ENCODE measurements at regions not wholly inside any gene's neighbourhood (a gene's known extent, or its start where the extent isn't known, plus 50 kb on each side); places are given as distances from the start of the nearest gene placed in this dataset.
"Not testable (repeated sequence)": the region's sequence is repeated elsewhere in the genome, so short reads cannot be mapped to it uniquely, and the experiment has no call there.

DNA sequence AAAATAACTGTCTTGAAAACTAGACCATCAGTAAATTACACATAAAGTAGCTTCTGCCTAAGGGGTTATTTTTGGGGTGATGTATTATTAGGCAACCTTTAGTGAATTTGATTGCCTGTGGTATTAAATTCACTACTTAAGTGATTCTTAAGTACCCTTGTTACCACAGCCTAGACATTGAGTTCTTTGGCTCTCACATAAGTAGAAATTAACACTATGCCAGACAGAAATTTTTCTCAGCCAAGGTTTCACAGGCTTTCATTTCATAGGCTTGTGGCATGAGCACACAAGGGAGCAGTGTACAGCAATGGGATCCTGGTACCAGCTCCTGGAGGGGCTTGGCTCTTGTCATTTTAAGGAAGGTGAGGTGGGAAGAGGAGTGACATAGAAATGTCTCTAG, 218.5 kb downstream of the AASDHPPT start:
- no peak overlapping the region for H3K27ac ChIP-seq (ENCODE audit: low read depth, low read length)
- H3K4me3 ChIP-seq (ENCODE audit: low read depth, low read length), result no peak overlapping the region
- H3K79me2 ChIP-seq (ENCODE audit: control insufficient read depth, insufficient read depth, low read length, unreplicated experiment), result no peaks in the 10 kb centered on the region
- no peaks in the 10 kb centered on the region for H3K36me3 ChIP-seq (ENCODE audit: insufficient read depth, low read length)
- H3K27me3 ChIP-seq (ENCODE audit: insufficient read depth, low read length), result no peaks in the 10 kb centered on the region
- H3K4me1 ChIP-seq (ENCODE audit: control insufficient read depth, insufficient read depth, low read length, unreplicated experiment), result no peaks in the 10 kb centered on the region
- no peak overlapping the region for H2AFZ ChIP-seq (ENCODE audit: low read length, unreplicated experiment)

DNA sequence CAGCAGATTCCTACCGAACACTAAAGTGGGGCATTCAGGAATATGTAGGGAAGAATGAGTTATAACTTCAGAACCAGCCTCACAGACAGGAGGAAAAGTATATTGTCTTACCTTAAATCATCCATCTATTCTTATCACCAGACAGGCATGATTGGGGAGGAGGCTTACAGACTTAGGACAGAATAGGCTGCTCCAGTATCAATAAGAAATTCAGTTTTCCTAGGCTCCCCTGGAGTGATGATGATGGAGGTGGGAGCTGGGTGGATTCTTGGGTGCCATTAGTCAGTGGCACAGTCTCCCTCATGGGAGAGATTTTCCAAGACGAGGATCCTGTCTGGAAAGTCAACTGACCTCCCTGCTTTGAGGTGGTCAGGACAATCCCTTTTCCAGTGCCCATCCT, 225.0 kb downstream of the AASDHPPT start:
- Histone ChIP-seq H3K4me1 (ENCODE audit: control insufficient read depth, insufficient read depth, low read length, unreplicated experiment) (no peaks in the 10 kb centered on the region), H3K27me3 (ENCODE audit: insufficient read depth, low read length) (no peaks in the 10 kb centered on the region), H3K4me3 (ENCODE audit: low read depth, low read length) (no peak overlapping the region), H3K27ac (ENCODE audit: low read depth, low read length) (no peak overlapping the region), H3K79me2 (ENCODE audit: control insufficient read depth, insufficient read depth, low read length, unreplicated experiment) (no peaks in the 10 kb centered on the region), H3K36me3 (ENCODE audit: insufficient read depth, low read length) (no peaks in the 10 kb centered on the region), H2AFZ (ENCODE audit: low read length, unreplicated experiment) (no peak overlapping the region)

DNA sequence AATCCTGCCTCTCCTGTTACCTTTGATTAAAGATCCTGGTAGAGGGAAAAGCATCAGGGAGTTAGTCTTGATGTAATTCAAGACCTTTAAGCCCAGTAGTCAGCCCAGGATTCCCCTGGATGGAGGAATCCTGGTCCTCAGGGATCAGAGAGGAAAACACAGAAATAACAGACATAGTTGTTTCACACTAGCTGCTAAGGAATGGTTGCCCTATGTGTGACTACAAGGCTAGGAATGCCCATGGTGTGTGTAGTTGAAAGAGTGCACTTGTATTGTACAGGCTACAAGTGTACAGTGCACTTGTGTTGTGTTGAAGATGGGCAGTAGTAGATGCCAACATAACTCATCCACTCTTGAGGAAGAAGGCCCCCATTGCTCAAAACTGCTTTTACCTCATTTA, 226.8 kb downstream of the AASDHPPT start:
- no peaks in the 10 kb centered on the region for H3K79me2 ChIP-seq (ENCODE audit: control insufficient read depth, insufficient read depth, low read length, unreplicated experiment)
- no peak overlapping the region for H2AFZ ChIP-seq (ENCODE audit: low read length, unreplicated experiment)
- H3K4me1 ChIP-seq (ENCODE audit: control insufficient read depth, insufficient read depth, low read length, unreplicated experiment), result no peaks in the 10 kb centered on the region
- H3K4me3 ChIP-seq (ENCODE audit: low read depth, low read length), result no peak overlapping the region
- no peaks in the 10 kb centered on the region for H3K27me3 ChIP-seq (ENCODE audit: insufficient read depth, low read length)
- no peak overlapping the region for H3K27ac ChIP-seq (ENCODE audit: low read depth, low read length)
- H3K36me3 ChIP-seq (ENCODE audit: insufficient read depth, low read length), result no peaks in the 10 kb centered on the region

DNA sequence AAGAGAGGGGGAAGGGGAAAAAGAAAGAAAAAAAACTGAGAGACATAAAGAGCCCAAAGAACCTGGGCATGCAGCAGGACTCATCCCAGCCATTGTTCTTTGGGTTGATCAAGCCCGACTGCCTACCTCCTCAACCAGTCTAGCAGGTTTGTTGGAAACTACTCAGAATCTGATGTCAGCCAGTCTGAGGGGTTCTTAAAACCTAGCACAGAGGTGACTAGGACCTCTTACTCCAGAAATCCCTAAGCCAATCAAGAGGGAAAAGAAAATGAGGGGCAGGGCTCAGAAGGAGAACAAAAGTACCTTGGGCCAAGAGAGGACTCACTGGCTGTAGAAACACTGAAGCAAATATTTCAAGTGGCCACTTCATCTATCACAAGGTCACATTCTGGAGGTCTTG, 228.0 kb downstream of the AASDHPPT start:
- Histone ChIP-seq H3K4me1 (ENCODE audit: control insufficient read depth, insufficient read depth, low read length, unreplicated experiment) (no peaks in the 10 kb centered on the region), H3K4me3 (ENCODE audit: low read depth, low read length) (no peak overlapping the region), H3K79me2 (ENCODE audit: control insufficient read depth, insufficient read depth, low read length, unreplicated experiment) (no peaks in the 10 kb centered on the region), H3K27me3 (ENCODE audit: insufficient read depth, low read length) (no peaks in the 10 kb centered on the region), H2AFZ (ENCODE audit: low read length, unreplicated experiment) (no peak overlapping the region), H3K27ac (ENCODE audit: low read depth, low read length) (no peak overlapping the region), H3K36me3 (ENCODE audit: insufficient read depth, low read length) (no peaks in the 10 kb centered on the region)

DNA sequence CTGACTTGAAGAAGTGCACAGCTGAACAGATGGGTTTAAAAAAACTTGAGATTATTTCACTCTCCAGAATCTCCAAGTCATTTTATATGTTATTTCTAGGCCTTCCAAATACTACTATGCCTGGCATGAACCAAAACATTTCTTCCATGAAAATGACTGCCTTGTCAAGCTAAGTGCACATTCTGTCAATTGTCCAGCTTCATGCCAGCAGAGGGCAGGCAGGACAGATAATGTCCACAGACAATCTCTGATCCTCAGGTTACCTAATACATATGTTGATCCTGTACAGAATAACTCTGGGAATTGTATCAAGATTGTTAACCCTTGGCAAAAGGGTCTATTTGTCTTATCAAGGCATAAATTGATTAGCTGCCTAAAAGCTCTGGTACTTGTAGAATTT, 229.5 kb downstream of the AASDHPPT start:
- Histone ChIP-seq H3K27me3 (ENCODE audit: insufficient read depth, low read length) (no peaks in the 10 kb centered on the region), H3K36me3 (ENCODE audit: insufficient read depth, low read length) (no peaks in the 10 kb centered on the region)

DNA sequence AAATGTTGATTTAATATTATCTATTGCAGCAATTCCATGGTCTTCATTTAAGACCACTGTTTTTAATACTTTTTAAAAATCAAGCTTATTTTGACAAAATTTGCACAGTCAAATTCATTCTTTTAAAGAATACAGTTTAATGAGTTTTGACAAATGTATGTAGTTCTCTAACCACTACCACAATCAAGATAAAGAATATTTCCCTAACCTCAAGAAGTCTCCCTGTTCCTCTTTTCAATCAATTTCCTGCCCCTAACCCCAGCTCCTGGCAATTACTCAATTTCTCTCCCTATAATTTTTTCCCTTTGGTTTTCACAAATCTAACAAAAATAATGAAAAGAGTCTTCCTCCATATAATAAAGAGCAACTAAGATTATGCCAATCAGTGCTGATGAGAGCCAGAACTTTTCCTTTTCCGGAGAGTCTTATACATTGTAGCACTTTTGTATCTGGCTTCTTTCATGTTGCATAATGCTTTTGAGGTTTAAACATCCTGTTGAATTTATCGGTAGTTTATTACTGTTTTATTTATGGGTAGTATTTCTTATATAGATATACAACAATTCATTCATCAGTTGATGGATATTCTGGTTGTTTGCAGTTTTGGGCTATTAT, 231.7 kb downstream of the AASDHPPT start:
- Histone ChIP-seq H3K27ac (ENCODE audit: low read depth, low read length) (no peak overlapping the region), H2AFZ (ENCODE audit: low read length, unreplicated experiment) (no peak overlapping the region), H3K4me3 (ENCODE audit: low read depth, low read length) (no peak overlapping the region), H3K27me3 (ENCODE audit: insufficient read depth, low read length) (no peaks in the 10 kb centered on the region), H3K79me2 (ENCODE audit: control insufficient read depth, insufficient read depth, low read length, unreplicated experiment) (no peaks in the 10 kb centered on the region), H3K4me1 (ENCODE audit: control insufficient read depth, insufficient read depth, low read length, unreplicated experiment) (no peaks in the 10 kb centered on the region), H3K36me3 (ENCODE audit: insufficient read depth, low read length) (no peaks in the 10 kb centered on the region)

More for the DNA sequence above, 229.5 kb downstream of the AASDHPPT start:
- H2AFZ ChIP-seq (ENCODE audit: low read length, unreplicated experiment), result no peak overlapping the region
- H3K4me1 ChIP-seq (ENCODE audit: control insufficient read depth, insufficient read depth, low read length, unreplicated experiment), result no peaks in the 10 kb centered on the region
- no peaks in the 10 kb centered on the region for H3K79me2 ChIP-seq (ENCODE audit: control insufficient read depth, insufficient read depth, low read length, unreplicated experiment)
- no peak overlapping the region for H3K4me3 ChIP-seq (ENCODE audit: low read depth, low read length)
- no peak overlapping the region for H3K27ac ChIP-seq (ENCODE audit: low read depth, low read length)

DNA sequence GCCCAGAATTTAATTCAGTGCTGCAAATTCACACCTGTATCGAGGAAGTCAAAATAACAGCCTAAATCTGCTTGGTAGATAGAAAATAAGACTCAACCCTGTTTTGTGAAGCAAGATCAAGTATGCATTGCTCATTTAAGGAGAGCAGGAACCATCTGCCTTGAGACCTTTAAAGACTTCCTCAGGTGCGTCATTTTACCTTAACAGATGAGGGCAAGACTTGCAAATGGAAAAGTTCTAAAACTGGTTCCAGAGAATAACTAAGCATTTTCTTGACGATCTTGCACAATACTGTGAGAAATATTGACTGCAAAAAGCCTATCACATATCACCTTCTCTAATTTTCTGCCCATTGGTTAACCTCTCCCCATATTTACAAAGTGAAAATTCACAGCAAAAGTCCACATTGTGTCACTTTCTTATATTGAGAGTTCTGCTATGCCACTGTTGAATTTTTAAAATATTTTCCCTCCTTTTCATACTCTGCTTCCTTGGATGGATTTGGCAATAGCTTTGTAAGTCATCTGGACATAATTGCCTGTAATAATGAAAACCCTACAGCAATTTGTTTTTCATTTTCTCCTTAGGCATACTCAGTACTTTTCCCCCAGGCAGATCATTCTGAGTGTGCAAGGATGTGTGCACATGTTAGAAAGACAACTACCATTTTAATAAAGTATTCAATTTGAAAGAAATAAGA, 234.2 kb downstream of the AASDHPPT start:
- Histone ChIP-seq H3K4me3 (ENCODE audit: low read depth, low read length) (no peak overlapping the region), H3K27me3 (ENCODE audit: insufficient read depth, low read length) (no peaks in the 10 kb centered on the region), H3K36me3 (ENCODE audit: insufficient read depth, low read length) (no peaks in the 10 kb centered on the region), H2AFZ (ENCODE audit: low read length, unreplicated experiment) (no peak overlapping the region), H3K27ac (ENCODE audit: low read depth, low read length) (no peak overlapping the region), H3K79me2 (ENCODE audit: control insufficient read depth, insufficient read depth, low read length, unreplicated experiment) (no peaks in the 10 kb centered on the region), H3K4me1 (ENCODE audit: control insufficient read depth, insufficient read depth, low read length, unreplicated experiment) (no peaks in the 10 kb centered on the region)

DNA sequence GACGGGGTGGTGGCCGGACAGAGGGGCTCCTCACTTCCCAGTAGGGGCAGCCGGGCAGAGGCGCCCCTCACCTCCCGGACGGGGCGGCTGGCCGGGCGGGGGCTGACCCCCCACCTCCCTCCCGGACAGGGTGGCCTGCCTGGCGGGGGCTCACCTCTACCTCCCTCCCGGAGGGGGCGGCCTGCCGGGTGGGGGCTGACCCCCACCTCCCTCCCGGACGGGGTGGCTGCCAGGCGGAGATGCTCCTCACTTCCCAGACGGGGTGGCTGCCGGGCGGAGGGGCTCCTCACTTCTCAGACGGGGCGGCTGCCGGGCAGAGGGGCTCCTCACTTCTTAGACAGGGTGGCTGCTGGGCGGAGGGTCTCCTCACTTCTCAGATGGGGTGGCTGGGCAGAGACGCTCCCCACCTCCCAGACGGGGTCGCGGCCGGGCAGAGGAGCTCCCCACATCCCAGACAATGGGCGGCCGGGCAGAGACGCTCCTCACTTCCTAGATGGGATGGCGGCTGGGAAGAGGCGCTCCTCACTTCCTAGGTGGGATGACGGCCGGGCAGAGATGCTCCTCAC, 239.8 kb downstream of the AASDHPPT start:
- H3K79me2 ChIP-seq (ENCODE audit: control insufficient read depth, insufficient read depth, low read length, unreplicated experiment); H2AFZ ChIP-seq (ENCODE audit: low read length, unreplicated experiment); H3K27ac ChIP-seq (ENCODE audit: low read depth, low read length): not testable (repeated sequence)

DNA sequence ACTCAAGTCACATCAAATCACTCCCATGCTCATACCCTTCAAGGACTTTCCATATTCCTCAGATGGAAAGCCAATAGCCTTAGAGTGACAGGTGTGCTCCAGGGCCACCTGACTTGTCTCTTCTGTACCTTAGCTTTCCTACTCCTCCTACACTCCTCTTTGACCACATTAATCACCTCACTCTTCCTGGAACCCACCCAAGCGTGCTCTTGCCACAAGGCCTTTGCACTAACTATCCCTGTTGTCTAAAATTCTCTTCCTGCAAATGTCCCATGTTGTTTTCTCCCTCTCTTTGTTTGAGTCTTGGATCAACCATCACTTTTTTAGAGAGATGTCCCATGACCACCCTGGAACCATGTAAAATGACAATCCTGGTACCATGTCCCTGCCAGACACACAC, 244.1 kb downstream of the AASDHPPT start:
- Histone ChIP-seq H2AFZ (ENCODE audit: low read length, unreplicated experiment) (no peak overlapping the region), H3K36me3 (ENCODE audit: insufficient read depth, low read length) (no peaks in the 10 kb centered on the region), H3K79me2 (ENCODE audit: control insufficient read depth, insufficient read depth, low read length, unreplicated experiment) (no peaks in the 10 kb centered on the region), H3K4me1 (ENCODE audit: control insufficient read depth, insufficient read depth, low read length, unreplicated experiment) (no peaks in the 10 kb centered on the region), H3K27ac (ENCODE audit: low read depth, low read length) (no peak overlapping the region), H3K4me3 (ENCODE audit: low read depth, low read length) (no peak overlapping the region), H3K27me3 (ENCODE audit: insufficient read depth, low read length) (no peaks in the 10 kb centered on the region)

More for the DNA sequence above, 239.8 kb downstream of the AASDHPPT start:
- not testable (repeated sequence) for H3K4me3 ChIP-seq (ENCODE audit: low read depth, low read length); H3K36me3 ChIP-seq (ENCODE audit: insufficient read depth, low read length); H3K4me1 ChIP-seq (ENCODE audit: control insufficient read depth, insufficient read depth, low read length, unreplicated experiment); H3K27me3 ChIP-seq (ENCODE audit: insufficient read depth, low read length)

DNA sequence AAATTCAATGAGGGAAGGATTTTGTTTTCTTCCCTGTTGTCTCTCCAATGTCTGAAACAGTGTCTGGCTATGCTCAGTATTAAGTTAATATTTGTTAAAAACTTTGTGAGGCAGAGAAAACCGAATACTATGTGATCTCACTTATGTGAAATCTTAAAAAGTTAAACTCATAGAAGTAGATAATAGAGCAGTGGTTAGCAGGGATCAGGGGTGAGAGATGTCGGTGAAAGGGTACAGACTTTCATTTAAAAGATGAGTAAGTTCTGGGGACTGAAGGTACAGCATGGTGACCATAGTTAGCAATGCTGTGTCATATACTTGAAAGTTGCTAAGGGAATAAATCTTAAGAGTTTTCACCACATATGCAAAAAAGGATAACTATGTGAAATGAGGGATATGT, 244.6 kb downstream of the AASDHPPT start:
- H3K79me2 ChIP-seq (ENCODE audit: control insufficient read depth, insufficient read depth, low read length, unreplicated experiment), result no peaks in the 10 kb centered on the region
- no peaks in the 10 kb centered on the region for H3K27me3 ChIP-seq (ENCODE audit: insufficient read depth, low read length)
- no peaks in the 10 kb centered on the region for H3K4me1 ChIP-seq (ENCODE audit: control insufficient read depth, insufficient read depth, low read length, unreplicated experiment)
- no peak overlapping the region for H3K27ac ChIP-seq (ENCODE audit: low read depth, low read length)
- no peak overlapping the region for H3K4me3 ChIP-seq (ENCODE audit: low read depth, low read length)
- H2AFZ ChIP-seq (ENCODE audit: low read length, unreplicated experiment), result no peak overlapping the region
- no peaks in the 10 kb centered on the region for H3K36me3 ChIP-seq (ENCODE audit: insufficient read depth, low read length)

DNA sequence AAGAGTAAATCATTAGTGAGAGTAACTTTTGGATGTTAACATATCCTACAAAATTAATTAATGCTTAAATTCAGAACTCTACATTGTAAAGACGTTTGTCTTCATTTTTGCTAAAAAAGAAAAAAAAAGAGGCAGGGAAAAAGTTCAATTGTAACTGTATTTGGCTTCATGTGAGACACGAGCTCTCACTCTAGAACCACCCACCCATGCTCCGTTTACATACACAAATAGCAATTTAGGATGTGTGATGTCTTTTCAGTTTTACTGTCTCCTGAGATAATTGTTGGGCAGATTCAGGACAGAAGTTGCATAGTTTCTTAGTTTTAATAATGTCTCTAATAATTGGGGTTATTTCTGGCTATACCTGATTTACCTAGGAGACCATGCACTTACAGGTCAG, 248.6 kb downstream of the AASDHPPT start:
- H3K79me2 ChIP-seq (ENCODE audit: control insufficient read depth, insufficient read depth, low read length, unreplicated experiment), result no peaks in the 10 kb centered on the region
- H3K36me3 ChIP-seq (ENCODE audit: insufficient read depth, low read length), result no peaks in the 10 kb centered on the region
- no peak overlapping the region for H2AFZ ChIP-seq (ENCODE audit: low read length, unreplicated experiment)
- H3K4me1 ChIP-seq (ENCODE audit: control insufficient read depth, insufficient read depth, low read length, unreplicated experiment), result no peaks in the 10 kb centered on the region
- no peak overlapping the region for H3K27ac ChIP-seq (ENCODE audit: low read depth, low read length)
- no peaks in the 10 kb centered on the region for H3K27me3 ChIP-seq (ENCODE audit: insufficient read depth, low read length)
- no peak overlapping the region for H3K4me3 ChIP-seq (ENCODE audit: low read depth, low read length)
